ENCODE measurements at regions not wholly inside any gene's neighbourhood (a gene's known extent, or its start where the extent isn't known, plus 50 kb on each side); places are given as distances from the start of the nearest gene placed in this dataset.

GRCh38 chr6:134599079-134599478 lies 281.2 kb upstream of the SGK1 start:
- no peaks in the 10 kb centered on the region for H3K9me1 ChIP-seq (replicated peaks; ENCODE audit: control insufficient read depth, extremely low read depth, insufficient read depth, low read length)
- H3K9me3 ChIP-seq (replicated peaks; ENCODE audit: control insufficient read depth, insufficient read depth, low read length) = no peaks in the 10 kb centered on the region
- no TSS peak for BruUV-seq (replicated peaks)
- no peak overlapping the region for H3K4me3 ChIP-seq (replicated peaks in 1 of 3; ENCODE audit: insufficient read depth in 1 of 3, low read depth in 1 of 3, low read length in 3 of 3)
- no peaks in the 10 kb centered on the region for H4K20me1 ChIP-seq (replicated peaks; ENCODE audit: control insufficient read depth, extremely low read depth, insufficient read depth, low read length)
- no peak overlapping the region for H2AFZ ChIP-seq (ENCODE audit: low read depth, low read length)
- H3K27me3 ChIP-seq (ENCODE audit: control insufficient read depth in 2 of 2, insufficient read depth in 2 of 2, low read length in 2 of 2) = no peaks in the 10 kb centered on the region
- DNase-seq (ENCODE audit: low read depth, low spot score) (no peak), FAIRE-seq (no peak)
- H3K27ac ChIP-seq (ENCODE audit: insufficient read depth, low read depth, low read length) = no peak overlapping the region
- H3K79me2 ChIP-seq (ENCODE audit: control insufficient read depth, insufficient read depth, low read length) = no peaks in the 10 kb centered on the region
- ChIA-PET POLR2A (no interaction called here), CTCF (no interaction called here)
- TF ChIP-seq MYC (IDR thresholded peaks at IDR 0.05; ENCODE audit: low read depth, low read length) (no peak), GATA2 (IDR thresholded peaks at IDR 0.05; ENCODE audit: insufficient read depth, insufficient read length, low read depth, low read length) (no peak), CTCF (IDR thresholded peaks at IDR 0.05; ENCODE audit: extremely low read depth in 1 of 2, insufficient read depth in 1 of 2, low read depth in 1 of 2, low read length in 2 of 2) (no peak), FOS (IDR thresholded peaks at IDR 0.05; ENCODE audit: borderline replicate concordance, insufficient read depth, low read length) (no peak), EZH2 (IDR thresholded peaks at IDR 0.05; ENCODE audit: borderline replicate concordance, low read depth, low read length, severe bottlenecking) (no peak), MAX (IDR thresholded peaks at IDR 0.05; ENCODE audit: insufficient read depth, insufficient read length) (no peak), POLR2A (IDR thresholded peaks at IDR 0.05; ENCODE audit: low read depth, low read length) (no peak), JUN (IDR thresholded peaks at IDR 0.05; ENCODE audit: borderline replicate concordance, insufficient read depth, insufficient read length, low read depth) (no peak), POLR2AphosphoS5 (IDR thresholded peaks at IDR 0.05; ENCODE audit: insufficient read depth, low read depth, low read length) (no peak)
- intact Hi-C loops (cut with micrococcal nuclease) = no loop called here
- H3K36me3 ChIP-seq (ENCODE audit: control insufficient read depth in 2 of 2, extremely low read depth in 1 of 2, insufficient read depth in 2 of 2, low read length in 2 of 2) = no peaks in the 10 kb centered on the region
- H3K4me1 ChIP-seq (ENCODE audit: control insufficient read depth, extremely low read depth, insufficient read depth, low read length) = no peaks in the 10 kb centered on the region
- no peak overlapping the region for H3K4me2 ChIP-seq (ENCODE audit: insufficient read depth, low read length)
- H3K9ac ChIP-seq (replicated peaks; ENCODE audit: extremely low read depth, insufficient read depth, low read length) = no peak overlapping the region
- dilution Hi-C loops (cut with MboI; ENCODE audit: extremely low pct_ligation_motif_present, low sequenced_read_pairs) = no loop called here

Measured in endothelial cell of umbilical vein (primary cell).